ENCODE measurements at regions not wholly inside any gene's neighbourhood (a gene's known extent, or its start where the extent isn't known, plus 50 kb on each side); places are given as distances from the start of the nearest gene placed in this dataset.

- H3K27ac ChIP-seq (ENCODE audit: insufficient read depth, low read depth, low read length, poor library complexity, severe bottlenecking): no peak overlapping the region
- no peaks in the 10 kb centered on the region for H3K9me3 ChIP-seq (ENCODE audit: control insufficient read depth, low read length)
- H3K36me3 ChIP-seq (ENCODE audit: control insufficient read depth, insufficient read depth, low read length): no peaks in the 10 kb centered on the region
- no peaks in the 10 kb centered on the region for H3K4me1 ChIP-seq (ENCODE audit: control insufficient read depth, insufficient read depth, low read length)
- no peaks in the 10 kb centered on the region for H3K27me3 ChIP-seq (ENCODE audit: control insufficient read depth, insufficient read depth, low read length, poor library complexity, severe bottlenecking)
- no peak overlapping the region for H3K4me3 ChIP-seq (ENCODE audit: insufficient read depth, low read depth, low read length)
Measured at GRCh38 chr3:30181581-30181980, 424.8 kb upstream of the TGFBR2 start.

- Histone ChIP-seq H3K9me3 (ENCODE audit: control insufficient read depth, low read length) (no peaks in the 10 kb centered on the region), H3K27ac (ENCODE audit: insufficient read depth, low read depth, low read length, poor library complexity, severe bottlenecking) (no peak overlapping the region), H3K27me3 (ENCODE audit: control insufficient read depth, insufficient read depth, low read length, poor library complexity, severe bottlenecking) (no peaks in the 10 kb centered on the region), H3K36me3 (ENCODE audit: control insufficient read depth, insufficient read depth, low read length) (no peaks in the 10 kb centered on the region), H3K4me1 (ENCODE audit: control insufficient read depth, insufficient read depth, low read length) (no peaks in the 10 kb centered on the region), H3K4me3 (ENCODE audit: insufficient read depth, low read depth, low read length) (no peak overlapping the region)
- 100% methylated on average over 2 of the region's 2 CpGs for WGBS, 2 experiments
Measured at GRCh38 chr3:30183421-30183820, 423.0 kb upstream of the TGFBR2 start.

GRCh38 chr3:30184091-30184810 is 422.1 kb upstream of the TGFBR2 start:
- H3K36me3 ChIP-seq (ENCODE audit: control insufficient read depth, insufficient read depth, low read length): no peaks in the 10 kb centered on the region
- WGBS, 2 experiments: 77 to 100% methylated on average over 1 of the region's 1 CpG
- no peak overlapping the region for H3K4me3 ChIP-seq (ENCODE audit: insufficient read depth, low read depth, low read length)
- H3K27me3 ChIP-seq (ENCODE audit: control insufficient read depth, insufficient read depth, low read length, poor library complexity, severe bottlenecking): no peaks in the 10 kb centered on the region
- no peak overlapping the region for H3K27ac ChIP-seq (ENCODE audit: insufficient read depth, low read depth, low read length, poor library complexity, severe bottlenecking)
- H3K4me1 ChIP-seq (ENCODE audit: control insufficient read depth, insufficient read depth, low read length): no peaks in the 10 kb centered on the region
- H3K9me3 ChIP-seq (ENCODE audit: control insufficient read depth, low read length): no peaks in the 10 kb centered on the region

DNA sequence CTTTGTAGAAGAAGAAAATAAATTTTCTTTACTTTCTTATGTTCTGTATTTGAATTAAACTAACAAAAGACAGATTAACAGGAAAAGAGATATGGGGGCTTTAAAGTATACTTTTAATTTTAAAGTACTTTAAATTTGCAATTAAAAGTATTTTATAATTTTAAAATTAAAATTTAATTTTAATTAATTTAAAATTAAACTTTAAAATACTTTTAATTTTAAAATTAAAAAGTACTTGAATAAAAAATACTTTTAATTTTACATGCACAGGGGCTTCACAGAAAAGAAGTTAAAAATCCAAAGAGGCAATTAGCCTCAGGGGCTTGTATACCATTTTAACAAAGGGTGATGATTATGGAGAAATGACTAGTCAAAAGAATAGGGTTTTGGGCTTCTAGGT is 420.5 kb upstream of the TGFBR2 start:
- no peak overlapping the region for H3K27ac ChIP-seq (ENCODE audit: insufficient read depth, low read depth, low read length, poor library complexity, severe bottlenecking)
- no peaks in the 10 kb centered on the region for H3K4me1 ChIP-seq (ENCODE audit: control insufficient read depth, insufficient read depth, low read length)
- no peak overlapping the region for H3K4me3 ChIP-seq (ENCODE audit: insufficient read depth, low read depth, low read length)
- no peaks in the 10 kb centered on the region for H3K36me3 ChIP-seq (ENCODE audit: control insufficient read depth, insufficient read depth, low read length)
- no peaks in the 10 kb centered on the region for H3K27me3 ChIP-seq (ENCODE audit: control insufficient read depth, insufficient read depth, low read length, poor library complexity, severe bottlenecking)
- H3K9me3 ChIP-seq (ENCODE audit: control insufficient read depth, low read length): no peaks in the 10 kb centered on the region

GRCh38 chr3:30186741-30187219 is 419.6 kb upstream of the TGFBR2 start:
- 80 to 91% methylated on average over 3 of the region's 3 CpGs for WGBS, 2 experiments
- Histone ChIP-seq H3K27ac (ENCODE audit: insufficient read depth, low read depth, low read length, poor library complexity, severe bottlenecking) (no peak overlapping the region), H3K4me3 (ENCODE audit: insufficient read depth, low read depth, low read length) (no peak overlapping the region), H3K36me3 (ENCODE audit: control insufficient read depth, insufficient read depth, low read length) (no peaks in the 10 kb centered on the region), H3K9me3 (ENCODE audit: control insufficient read depth, low read length) (no peaks in the 10 kb centered on the region), H3K4me1 (ENCODE audit: control insufficient read depth, insufficient read depth, low read length) (no peaks in the 10 kb centered on the region), H3K27me3 (ENCODE audit: control insufficient read depth, insufficient read depth, low read length, poor library complexity, severe bottlenecking) (no peaks in the 10 kb centered on the region)

DNA sequence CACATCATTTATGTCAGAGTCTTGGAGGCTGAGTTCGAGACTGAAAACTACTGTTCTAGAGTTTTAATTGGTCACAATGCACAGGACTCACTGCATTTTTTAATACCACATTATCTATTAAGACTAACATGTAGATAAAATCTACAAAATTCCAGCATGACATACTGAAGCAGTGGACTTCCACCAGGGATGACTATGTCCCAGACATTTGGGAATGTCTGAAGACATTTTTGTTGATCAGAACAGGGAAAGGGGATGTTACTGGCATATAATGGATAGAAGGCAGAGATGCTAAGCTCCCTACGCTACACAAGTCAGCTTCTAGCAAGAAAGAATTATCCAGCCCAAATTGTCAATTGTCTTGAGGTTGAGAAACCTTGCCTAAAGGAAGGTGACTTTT is 419.0 kb upstream of the TGFBR2 start:
- WGBS, 2 experiments: 92 to 94% methylated on average over 2 of the region's 2 CpGs
- H3K4me1 ChIP-seq (ENCODE audit: control insufficient read depth, insufficient read depth, low read length): no peaks in the 10 kb centered on the region
- H3K4me3 ChIP-seq (ENCODE audit: insufficient read depth, low read depth, low read length): no peak overlapping the region
- H3K27ac ChIP-seq (ENCODE audit: insufficient read depth, low read depth, low read length, poor library complexity, severe bottlenecking): no peak overlapping the region
- H3K9me3 ChIP-seq (ENCODE audit: control insufficient read depth, low read length): no peaks in the 10 kb centered on the region
- no peaks in the 10 kb centered on the region for H3K27me3 ChIP-seq (ENCODE audit: control insufficient read depth, insufficient read depth, low read length, poor library complexity, severe bottlenecking)
- no peaks in the 10 kb centered on the region for H3K36me3 ChIP-seq (ENCODE audit: control insufficient read depth, insufficient read depth, low read length)

GRCh38 chr3:30188713-30189112 is 417.7 kb upstream of the TGFBR2 start:
- Histone ChIP-seq H3K4me1 (ENCODE audit: control insufficient read depth, insufficient read depth, low read length) (no peaks in the 10 kb centered on the region), H3K4me3 (ENCODE audit: insufficient read depth, low read depth, low read length) (no peak overlapping the region), H3K27ac (ENCODE audit: insufficient read depth, low read depth, low read length, poor library complexity, severe bottlenecking) (no peak overlapping the region), H3K36me3 (ENCODE audit: control insufficient read depth, insufficient read depth, low read length) (no peaks in the 10 kb centered on the region), H3K27me3 (ENCODE audit: control insufficient read depth, insufficient read depth, low read length, poor library complexity, severe bottlenecking) (no peaks in the 10 kb centered on the region), H3K9me3 (ENCODE audit: control insufficient read depth, low read length) (no peaks in the 10 kb centered on the region)
- whole genome bisulfite sequencing, 2 experiments: 92 to 100% methylated on average over 1 of the region's 1 CpG

DNA sequence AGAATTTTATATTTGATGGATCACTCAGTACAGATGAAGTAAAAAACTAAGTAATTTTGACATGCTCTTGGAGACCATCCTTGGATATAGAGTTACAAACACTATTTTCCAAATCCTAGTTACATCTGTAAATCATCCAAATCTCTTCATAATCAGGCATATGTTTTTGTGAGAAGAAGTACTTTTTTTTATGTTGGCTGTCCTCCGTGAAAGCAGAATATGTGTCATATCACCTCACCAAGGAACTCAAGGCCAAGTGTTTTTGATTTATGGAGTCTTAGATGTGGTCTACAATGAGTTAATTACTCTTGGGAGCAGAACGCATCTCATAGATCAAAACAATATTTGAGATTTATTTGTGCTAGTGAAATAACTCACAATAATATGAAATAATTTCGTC is 416.5 kb upstream of the TGFBR2 start:
- H3K4me1 ChIP-seq (ENCODE audit: control insufficient read depth, insufficient read depth, low read length): no peaks in the 10 kb centered on the region
- no peaks in the 10 kb centered on the region for H3K9me3 ChIP-seq (ENCODE audit: control insufficient read depth, low read length)
- no peaks in the 10 kb centered on the region for H3K27me3 ChIP-seq (ENCODE audit: control insufficient read depth, insufficient read depth, low read length, poor library complexity, severe bottlenecking)
- no peaks in the 10 kb centered on the region for H3K36me3 ChIP-seq (ENCODE audit: control insufficient read depth, insufficient read depth, low read length)
- WGBS, 2 experiments: 100% methylated on average over 1 to 3 of the region's 3 CpGs
- no peak overlapping the region for H3K4me3 ChIP-seq (ENCODE audit: insufficient read depth, low read depth, low read length)
- no peak overlapping the region for H3K27ac ChIP-seq (ENCODE audit: insufficient read depth, low read depth, low read length, poor library complexity, severe bottlenecking)

DNA sequence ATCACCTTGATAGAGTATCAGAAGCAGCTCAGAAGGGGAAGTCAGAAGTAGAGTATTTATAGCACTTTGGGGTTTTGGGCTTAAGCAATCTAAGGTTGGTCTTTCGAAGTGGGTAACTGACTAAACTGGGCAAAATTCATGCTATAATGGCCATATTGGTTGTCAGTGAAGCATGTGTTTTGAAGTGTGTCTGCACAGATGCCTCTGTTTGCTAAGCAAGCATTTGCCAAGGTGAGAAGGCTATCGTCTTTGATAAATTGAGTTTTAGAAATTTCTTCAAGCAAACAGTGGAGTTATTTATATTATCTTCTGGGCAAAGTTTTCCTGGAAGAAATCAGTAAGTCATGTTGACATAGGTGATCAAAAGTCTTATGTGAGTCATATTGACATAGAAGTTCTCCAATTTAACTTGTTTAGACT is 412.8 kb upstream of the TGFBR2 start:
- Histone ChIP-seq H3K4me1 (ENCODE audit: control insufficient read depth, insufficient read depth, low read length) (no peaks in the 10 kb centered on the region), H3K4me3 (ENCODE audit: insufficient read depth, low read depth, low read length) (no peak overlapping the region), H3K27ac (ENCODE audit: insufficient read depth, low read depth, low read length, poor library complexity, severe bottlenecking) (no peak overlapping the region), H3K36me3 (ENCODE audit: control insufficient read depth, insufficient read depth, low read length) (no peaks in the 10 kb centered on the region), H3K27me3 (ENCODE audit: control insufficient read depth, insufficient read depth, low read length, poor library complexity, severe bottlenecking) (no peaks in the 10 kb centered on the region), H3K9me3 (ENCODE audit: control insufficient read depth, low read length) (no peaks in the 10 kb centered on the region)
- 96 to 97% methylated on average over 2 of the region's 2 CpGs for WGBS, 2 experiments

GRCh38 chr3:30195352-30195751 is 411.0 kb upstream of the TGFBR2 start:
- WGBS, 2 experiments: 94 to 100% methylated on average over 2 of the region's 2 CpGs
- Histone ChIP-seq H3K4me3 (ENCODE audit: insufficient read depth, low read depth, low read length) (no peak overlapping the region), H3K27me3 (ENCODE audit: control insufficient read depth, insufficient read depth, low read length, poor library complexity, severe bottlenecking) (no peaks in the 10 kb centered on the region), H3K36me3 (ENCODE audit: control insufficient read depth, insufficient read depth, low read length) (no peaks in the 10 kb centered on the region), H3K27ac (ENCODE audit: insufficient read depth, low read depth, low read length, poor library complexity, severe bottlenecking) (no peak overlapping the region), H3K4me1 (ENCODE audit: control insufficient read depth, insufficient read depth, low read length) (no peaks in the 10 kb centered on the region), H3K9me3 (ENCODE audit: control insufficient read depth, low read length) (no peaks in the 10 kb centered on the region)

DNA sequence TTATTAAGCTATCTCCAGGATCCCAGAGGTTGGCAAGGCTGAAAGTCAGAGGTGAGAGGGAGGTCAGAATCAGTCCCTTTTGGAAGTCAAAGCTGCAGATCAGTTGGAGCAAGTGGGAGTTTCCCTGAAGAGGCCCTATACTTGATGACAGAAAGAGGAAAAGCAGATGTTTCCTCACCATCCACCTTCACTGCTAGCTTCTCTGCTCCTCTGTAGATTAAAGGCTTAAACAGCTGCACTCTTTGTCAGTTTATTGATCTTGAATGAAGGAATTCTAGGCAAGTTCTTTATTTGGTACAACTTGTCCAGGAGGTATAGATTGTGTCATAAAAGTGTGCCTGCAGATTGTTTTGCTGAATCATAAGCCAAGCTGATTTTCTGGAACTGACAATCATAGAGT is 408.2 kb upstream of the TGFBR2 start:
- no peaks in the 10 kb centered on the region for H3K9me3 ChIP-seq (ENCODE audit: control insufficient read depth, low read length)
- no peak overlapping the region for H3K27ac ChIP-seq (ENCODE audit: insufficient read depth, low read depth, low read length, poor library complexity, severe bottlenecking)
- H3K36me3 ChIP-seq (ENCODE audit: control insufficient read depth, insufficient read depth, low read length): no peaks in the 10 kb centered on the region
- H3K4me1 ChIP-seq (ENCODE audit: control insufficient read depth, insufficient read depth, low read length): no peaks in the 10 kb centered on the region
- no peak overlapping the region for H3K4me3 ChIP-seq (ENCODE audit: insufficient read depth, low read depth, low read length)
- no peaks in the 10 kb centered on the region for H3K27me3 ChIP-seq (ENCODE audit: control insufficient read depth, insufficient read depth, low read length, poor library complexity, severe bottlenecking)
